ENCODE measurements at regions not wholly inside any gene's neighbourhood (a gene's known extent, or its start where the extent isn't known, plus 50 kb on each side); places are given as distances from the start of the nearest gene placed in this dataset.
"Not testable (repeated sequence)": the region's sequence is repeated elsewhere in the genome, so short reads cannot be mapped to it uniquely, and the experiment has no call there.

- H3K56ac ChIP-seq (replicated peaks; ENCODE audit: insufficient read length, low read depth, low read length); H3K79me1 ChIP-seq (ENCODE audit: low read depth, low read length); H3K4me3 ChIP-seq (ENCODE audit: extremely low read depth in 1 of 4, insufficient read depth in 2 of 4, low read depth in 3 of 4, low read length in 4 of 4); H3K9ac ChIP-seq (replicated peaks in 1 of 4; ENCODE audit: extremely low read depth in 1 of 4, low read depth in 3 of 4, low read length in 3 of 4); H2AFZ ChIP-seq (ENCODE audit: low read length); H2BK15ac ChIP-seq (ENCODE audit: low read length); H3K14ac ChIP-seq (ENCODE audit: insufficient read length); H3K23me2 ChIP-seq (ENCODE audit: low read depth, low read length); H3K79me2 ChIP-seq (ENCODE audit: control insufficient read depth in 1 of 2, insufficient read depth in 2 of 2, low read length in 2 of 2); CTCF ChIA-PET (ENCODE audit: partially characterized antibody); H2BK20ac ChIP-seq (ENCODE audit: low read length); H3K4me1 ChIP-seq (replicated peaks in 1 of 4; ENCODE audit: control insufficient read depth in 3 of 4, insufficient read depth in 4 of 4, low read length in 3 of 4); FAIRE-seq; H3K4ac ChIP-seq (replicated peaks; ENCODE audit: insufficient read length, low read depth, low read length); DNase-seq (ENCODE audit: low read depth in 1 of 2, low spot score in 2 of 2); H4K5ac ChIP-seq (ENCODE audit: insufficient read length, low read depth, low read length); H3K27ac ChIP-seq (ENCODE audit: low read depth, low read length); H3K27me3 ChIP-seq (replicated peaks in 1 of 4; ENCODE audit: control insufficient read depth in 3 of 4, extremely low read depth in 1 of 4, insufficient read depth in 3 of 4, low read length in 3 of 4); H2BK120ac ChIP-seq (replicated peaks; ENCODE audit: low read depth, low read length); H4K91ac ChIP-seq (replicated peaks; ENCODE audit: insufficient read length, low read length); H2BK12ac ChIP-seq (ENCODE audit: low read depth, low read length); H2AK5ac ChIP-seq (ENCODE audit: low read depth, low read length); H3K9me3 ChIP-seq (ENCODE audit: insufficient read depth in 2 of 2, low read depth in 1 of 2, low read length in 1 of 2); H3K36me3 ChIP-seq (ENCODE audit: control insufficient read depth in 2 of 4, insufficient read depth in 4 of 4, low read length in 3 of 4); H4K8ac ChIP-seq (ENCODE audit: extremely low read depth, insufficient read depth, low read length); H3K4me2 ChIP-seq (ENCODE audit: insufficient read depth in 1 of 2, low read depth in 2 of 2, low read length in 2 of 2); H3K23ac ChIP-seq (ENCODE audit: insufficient read length); H4K20me1 ChIP-seq (replicated peaks in 1 of 2; ENCODE audit: control insufficient read depth in 1 of 2, insufficient read depth in 2 of 2, low read length in 2 of 2); H2BK5ac ChIP-seq (ENCODE audit: low read depth, low read length); POLR2A ChIA-PET (ENCODE audit: partially characterized antibody); H3K18ac ChIP-seq (ENCODE audit: extremely low read depth, low read length): not testable (repeated sequence)
- WGBS, 2 experiments (ENCODE audit: extremely low coverage in 1 of 2, insufficient coverage in 1 of 2, insufficient read length in 1 of 2, insufficient replicate concordance in 2 of 2, low coverage in 1 of 2, low lambda C conversion rate in 2 of 2, missing lambda C conversion rate in 1 of 2), result no CpG with 5 or more reads among the region's 5 CpGs
Measured at GRCh38 chr21:7769985-7770384, 2751.4 kb upstream of the TPTE start.

DNA sequence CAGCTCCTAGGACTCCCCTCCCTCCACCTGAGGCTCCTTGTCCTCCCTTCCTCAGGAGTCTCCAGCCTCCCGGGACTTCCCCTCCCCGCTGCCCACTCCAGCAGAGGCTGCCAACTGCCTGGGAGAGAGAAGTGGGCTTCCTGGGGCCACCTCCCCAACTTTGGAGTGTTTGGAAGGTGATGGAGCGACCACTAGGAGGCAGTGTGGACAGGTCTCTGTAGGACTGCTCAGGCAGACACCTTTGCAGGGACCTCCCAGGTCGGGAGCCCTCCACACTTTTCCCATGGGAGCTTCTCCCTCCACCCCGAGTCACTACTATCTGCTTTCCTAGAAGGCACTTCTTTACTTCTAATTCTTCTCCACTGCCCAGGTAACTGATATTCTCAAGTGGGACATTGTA is 2747.2 kb upstream of the TPTE start:
- H2BK20ac ChIP-seq (ENCODE audit: low read length); H3K4me3 ChIP-seq (ENCODE audit: extremely low read depth in 1 of 4, insufficient read depth in 2 of 4, low read depth in 3 of 4, low read length in 4 of 4); H3K14ac ChIP-seq (ENCODE audit: insufficient read length); H3K36me3 ChIP-seq (ENCODE audit: control insufficient read depth in 2 of 4, insufficient read depth in 4 of 4, low read length in 3 of 4); H3K9me3 ChIP-seq (ENCODE audit: insufficient read depth in 2 of 2, low read depth in 1 of 2, low read length in 1 of 2); H3K56ac ChIP-seq (replicated peaks; ENCODE audit: insufficient read length, low read depth, low read length); H2AFZ ChIP-seq (ENCODE audit: low read length); H2BK15ac ChIP-seq (ENCODE audit: low read length); H2AK5ac ChIP-seq (ENCODE audit: low read depth, low read length); H2BK5ac ChIP-seq (ENCODE audit: low read depth, low read length); H2BK120ac ChIP-seq (replicated peaks; ENCODE audit: low read depth, low read length); H3K18ac ChIP-seq (ENCODE audit: extremely low read depth, low read length); POLR2A ChIA-PET (ENCODE audit: partially characterized antibody); H3K27me3 ChIP-seq (replicated peaks in 1 of 4; ENCODE audit: control insufficient read depth in 3 of 4, extremely low read depth in 1 of 4, insufficient read depth in 3 of 4, low read length in 3 of 4); FAIRE-seq; CTCF ChIA-PET (ENCODE audit: partially characterized antibody); H3K9ac ChIP-seq (replicated peaks in 1 of 4; ENCODE audit: extremely low read depth in 1 of 4, low read depth in 3 of 4, low read length in 3 of 4); H3K4ac ChIP-seq (replicated peaks; ENCODE audit: insufficient read length, low read depth, low read length); H4K20me1 ChIP-seq (replicated peaks in 1 of 2; ENCODE audit: control insufficient read depth in 1 of 2, insufficient read depth in 2 of 2, low read length in 2 of 2); H3K4me1 ChIP-seq (replicated peaks in 1 of 4; ENCODE audit: control insufficient read depth in 3 of 4, insufficient read depth in 4 of 4, low read length in 3 of 4); DNase-seq (ENCODE audit: low read depth in 1 of 2, low spot score in 2 of 2); H3K23me2 ChIP-seq (ENCODE audit: low read depth, low read length); H3K23ac ChIP-seq (ENCODE audit: insufficient read length); H3K27ac ChIP-seq (ENCODE audit: low read depth, low read length); H4K5ac ChIP-seq (ENCODE audit: insufficient read length, low read depth, low read length); H4K8ac ChIP-seq (ENCODE audit: extremely low read depth, insufficient read depth, low read length); H4K91ac ChIP-seq (replicated peaks; ENCODE audit: insufficient read length, low read length); H3K79me1 ChIP-seq (ENCODE audit: low read depth, low read length); H3K79me2 ChIP-seq (ENCODE audit: control insufficient read depth in 1 of 2, insufficient read depth in 2 of 2, low read length in 2 of 2); H2BK12ac ChIP-seq (ENCODE audit: low read depth, low read length); H3K4me2 ChIP-seq (ENCODE audit: insufficient read depth in 1 of 2, low read depth in 2 of 2, low read length in 2 of 2): not testable (repeated sequence)
- no CpG with 5 or more reads among the region's 5 CpGs for WGBS, 2 experiments (ENCODE audit: extremely low coverage in 1 of 2, insufficient coverage in 1 of 2, insufficient read length in 1 of 2, insufficient replicate concordance in 2 of 2, low coverage in 1 of 2, low lambda C conversion rate in 2 of 2, missing lambda C conversion rate in 1 of 2)
